ENCODE measurements at regions not wholly inside any gene's neighbourhood (a gene's known extent, or its start where the extent isn't known, plus 50 kb on each side); places are given as distances from the start of the nearest gene placed in this dataset.
"Not testable (repeated sequence)": the region's sequence is repeated elsewhere in the genome, so short reads cannot be mapped to it uniquely, and the experiment has no call there.

- DNase-seq, result no peak
Observed at GRCh38 chr17:53316988-53317387, 505.7 kb upstream of the KIF2B start.

GRCh38 chr17:53316073-53316472, 506.7 kb upstream of the KIF2B start:
- DNase-seq, result no peak

GRCh38 chr17:53314521-53314920, 508.2 kb upstream of the KIF2B start:
- no peak for DNase-seq

GRCh38 chr17:53313746-53314145, 509.0 kb upstream of the KIF2B start:
- no peak for DNase-seq

- no peak for DNase-seq
Observed at GRCh38 chr17:53278466-53278865, 544.3 kb upstream of the KIF2B start.

GRCh38 chr17:53273126-53273525, 549.6 kb upstream of the KIF2B start:
- no peak for DNase-seq

- DNase-seq, result no peak
Observed at GRCh38 chr17:53270936-53271335, 551.8 kb upstream of the KIF2B start.

- no peak for DNase-seq
Observed at GRCh38 chr17:53264730-53265129, 558.0 kb upstream of the KIF2B start.

GRCh38 chr17:53253956-53254597, 568.6 kb upstream of the KIF2B start:
- no peak for DNase-seq

- DNase-seq, result no peak
Observed at GRCh38 chr17:53249036-53249435, 573.7 kb upstream of the KIF2B start.

- no peak for DNase-seq
Observed at GRCh38 chr17:53234138-53234537, 588.6 kb upstream of the KIF2B start.

- DNase-seq, result no peak
Observed at GRCh38 chr17:53227514-53227913, 595.2 kb upstream of the KIF2B start.

- no peak for DNase-seq
Observed at GRCh38 chr17:53227111-53227510, 595.6 kb upstream of the KIF2B start.

GRCh38 chr17:53219821-53220220, 602.9 kb upstream of the KIF2B start:
- DNase-seq, result no peak

GRCh38 chr17:53218723-53219122, 604.0 kb upstream of the KIF2B start:
- DNase-seq, result no peak

- DNase-seq, result no peak
Observed at GRCh38 chr17:53217311-53217710, 605.4 kb upstream of the KIF2B start.

- DNase-seq, result not testable (repeated sequence)
Observed at GRCh38 chr17:53208935-53209334, 613.8 kb upstream of the KIF2B start.

GRCh38 chr17:53193044-53193443, 629.7 kb upstream of the KIF2B start:
- no peak for DNase-seq

GRCh38 chr17:53191878-53192277, 630.8 kb upstream of the KIF2B start:
- no peak for DNase-seq

GRCh38 chr17:53186001-53186400, 636.7 kb upstream of the KIF2B start:
- DNase-seq, result no peak

- no peak for DNase-seq
Observed at GRCh38 chr17:53176629-53177028, 646.1 kb upstream of the KIF2B start.

GRCh38 chr17:53168413-53168812, 654.3 kb upstream of the KIF2B start:
- DNase-seq, result no peak

GRCh38 chr17:53166731-53167130, 656.0 kb upstream of the KIF2B start:
- DNase-seq, result no peak

- DNase-seq, result no peak
Observed at GRCh38 chr17:53150101-53150698, 672.5 kb upstream of the KIF2B start.

GRCh38 chr17:53149316-53149715, 673.4 kb upstream of the KIF2B start:
- DNase-seq, result no peak

Measured in cortex of kidney (tissue), 1 donor.